Gastrocnemius medialis (tissue), 4 donors: ENCODE measurements at regions not wholly inside any gene's neighbourhood (a gene's known extent, or its start where the extent isn't known, plus 50 kb on each side); places are given as distances from the start of the nearest gene placed in this dataset.

Source experiments
- CTCF ChIP-seq, 5 experiments: fragments of 450-650 bp in 3 of 5; fragments of 200-600 bp in 2 of 5; sonication (generic) in 2 of 5; IDR thresholded peaks in 4 of 5; conservative IDR thresholded peaks in 1 of 5; 1 replicate in 4 of 5; 2 replicates in 1 of 5; pipeline ENCODE4 v1.5.1; 2016 to 2019; ENCODE audit warnings: antibody characterized with exemption in 5 of 5, mild to moderate bottlenecking in 3 of 5, moderate library complexity in 3 of 5
- POLR2A ChIP-seq, 2 donors: fragments of 450-650 bp; IDR thresholded peaks; one replicate each; pipeline ENCODE4 v1.6.1; 2017; ENCODE audit warnings: antibody characterized with exemption in 2 of 2, mild to moderate bottlenecking in 2 of 2, moderate library complexity in 2 of 2

- TF ChIP-seq CTCF (IDR thresholded peaks at IDR 0.05 in 4 of 5, conservative IDR thresholded peaks at IDR 0.05 in 1 of 5) (no peak), POLR2A (IDR thresholded peaks at IDR 0.05) (no peak)
These were observed 62.0 kb upstream of the DSG1 start for GRCh38 chr18:31255953-31256352.
